ENCODE measurements at regions not wholly inside any gene's neighbourhood (a gene's known extent, or its start where the extent isn't known, plus 50 kb on each side); places are given as distances from the start of the nearest gene placed in this dataset.

DNA sequence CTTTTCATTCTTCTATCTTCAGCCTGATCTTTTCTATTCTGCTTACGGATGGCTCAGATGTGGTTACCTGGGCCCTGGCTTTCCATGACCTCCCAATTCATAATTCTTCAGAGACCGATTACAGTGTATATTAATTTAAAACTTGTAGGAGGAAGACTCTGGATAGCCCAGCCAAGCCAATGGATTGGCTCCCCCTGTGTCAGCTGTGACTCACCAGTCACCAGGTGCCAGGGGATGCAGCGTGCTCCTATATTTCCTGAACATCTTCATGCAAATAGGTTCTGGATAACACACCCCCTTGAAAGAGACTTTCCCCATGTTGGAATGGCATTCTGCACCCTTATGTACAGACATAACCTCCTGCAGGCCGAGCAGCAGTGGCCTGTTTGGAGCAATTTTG, 208.3 kb upstream of the WSCD1 start:
- Histone ChIP-seq H3K27me3 (no peaks in the 10 kb centered on the region), H3K36me3 (no peaks in the 10 kb centered on the region), H3K4me3 (no peak overlapping the region), H3K27ac (no peak overlapping the region), H3K4me1 (no peaks in the 10 kb centered on the region), H3K9me3 (no peaks in the 10 kb centered on the region)
- TF ChIP-seq, protein P1, sequence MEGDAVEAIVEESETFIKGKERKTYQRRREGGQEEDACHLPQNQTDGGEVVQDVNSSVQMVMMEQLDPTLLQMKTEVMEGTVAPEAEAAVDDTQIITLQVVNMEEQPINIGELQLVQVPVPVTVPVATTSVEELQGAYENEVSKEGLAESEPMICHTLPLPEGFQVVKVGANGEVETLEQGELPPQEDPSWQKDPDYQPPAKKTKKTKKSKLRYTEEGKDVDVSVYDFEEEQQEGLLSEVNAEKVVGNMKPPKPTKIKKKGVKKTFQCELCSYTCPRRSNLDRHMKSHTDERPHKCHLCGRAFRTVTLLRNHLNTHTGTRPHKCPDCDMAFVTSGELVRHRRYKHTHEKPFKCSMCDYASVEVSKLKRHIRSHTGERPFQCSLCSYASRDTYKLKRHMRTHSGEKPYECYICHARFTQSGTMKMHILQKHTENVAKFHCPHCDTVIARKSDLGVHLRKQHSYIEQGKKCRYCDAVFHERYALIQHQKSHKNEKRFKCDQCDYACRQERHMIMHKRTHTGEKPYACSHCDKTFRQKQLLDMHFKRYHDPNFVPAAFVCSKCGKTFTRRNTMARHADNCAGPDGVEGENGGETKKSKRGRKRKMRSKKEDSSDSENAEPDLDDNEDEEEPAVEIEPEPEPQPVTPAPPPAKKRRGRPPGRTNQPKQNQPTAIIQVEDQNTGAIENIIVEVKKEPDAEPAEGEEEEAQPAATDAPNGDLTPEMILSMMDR (IDR thresholded peaks at IDR 0.05), result no peak
- intact Hi-C loops (cut with DNase I), result no loop called here
- ATAC-seq, result no peak
- DNase-seq, result no peak

DNA sequence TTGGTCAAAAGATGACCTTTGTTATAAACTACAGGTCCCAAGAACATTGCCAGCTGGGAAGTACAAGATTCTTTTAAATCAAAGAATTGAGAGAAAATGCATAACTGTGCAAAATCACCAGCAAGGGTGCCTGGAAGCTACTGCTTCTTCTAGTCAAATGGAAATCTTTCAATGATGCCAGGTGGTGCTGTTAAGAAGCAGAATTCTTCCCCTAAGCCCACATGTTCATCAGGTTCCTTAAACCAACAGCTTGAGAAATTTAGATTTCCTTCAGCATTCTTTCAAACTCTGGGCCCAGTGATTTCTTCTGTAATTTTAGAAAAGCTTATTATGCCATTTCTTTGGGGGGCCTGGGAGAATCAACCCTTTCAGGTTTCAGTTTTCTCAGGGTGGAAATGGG, 207.8 kb upstream of the WSCD1 start:
- Histone ChIP-seq H3K9me3 (no peaks in the 10 kb centered on the region), H3K36me3 (no peaks in the 10 kb centered on the region), H3K4me1 (no peaks in the 10 kb centered on the region), H3K4me3 (no peak overlapping the region), H3K27ac (no peak overlapping the region), H3K27me3 (no peaks in the 10 kb centered on the region)
- no peak for DNase-seq
- no peak for ATAC-seq
- TF ChIP-seq, protein P1 (IDR thresholded peaks at IDR 0.05), result no peak
- intact Hi-C loops (cut with DNase I), result no loop called here

DNA sequence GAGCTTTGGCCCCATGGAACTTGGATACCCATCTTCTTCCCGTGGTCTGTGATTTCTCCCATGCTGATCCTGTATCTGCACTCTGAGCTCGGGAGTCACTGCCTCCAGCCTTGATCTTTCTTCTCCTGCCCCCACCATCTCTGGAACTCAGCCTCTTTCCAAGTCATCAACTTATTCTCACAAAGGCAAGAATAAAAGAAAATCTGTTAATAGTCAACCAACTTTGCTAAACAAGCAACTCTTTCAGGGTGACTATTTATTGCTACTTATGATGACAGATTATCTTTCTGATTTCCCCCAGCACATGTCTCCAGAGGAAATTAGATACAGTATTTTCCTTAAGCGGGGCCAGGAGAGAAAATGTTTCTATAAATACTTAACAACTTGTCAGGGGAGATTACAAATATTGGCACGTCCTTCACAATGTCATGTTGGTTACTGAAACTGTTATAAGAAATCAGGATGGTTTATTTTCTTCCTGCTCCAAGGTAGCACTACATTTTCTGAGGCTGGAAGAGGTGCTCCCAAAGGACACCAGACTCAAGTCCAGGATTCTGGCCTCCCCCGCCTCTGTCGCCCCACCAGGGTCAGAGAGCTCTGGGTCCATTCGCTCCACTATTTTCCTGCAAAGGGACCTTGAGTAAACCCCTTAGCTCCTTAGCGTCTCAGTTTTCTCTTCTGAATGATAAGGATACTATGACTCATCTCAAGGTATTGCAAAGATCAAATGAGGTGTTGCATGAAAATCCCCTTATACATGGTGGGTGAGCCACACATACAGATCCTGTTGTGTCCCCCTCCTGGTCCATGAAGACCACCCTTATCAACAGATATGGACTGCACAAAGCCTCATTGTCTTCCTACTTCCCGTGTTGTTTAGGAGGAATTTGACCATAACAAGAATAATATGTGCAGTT, 205.2 kb upstream of the WSCD1 start:
- intact Hi-C loops (cut with DNase I), result no loop called here
- no peaks in the 10 kb centered on the region for H3K27me3 ChIP-seq
- no peaks in the 10 kb centered on the region for H3K36me3 ChIP-seq
- H3K9me3 ChIP-seq, result no peaks in the 10 kb centered on the region
- no peaks in the 10 kb centered on the region for H3K4me1 ChIP-seq
- TF ChIP-seq, protein P1 (IDR thresholded peaks at IDR 0.05), result no peak
- H3K4me3 ChIP-seq, result no peak overlapping the region
- H3K27ac ChIP-seq, result no peak overlapping the region
- no peak for ATAC-seq
- no peak for DNase-seq

DNA sequence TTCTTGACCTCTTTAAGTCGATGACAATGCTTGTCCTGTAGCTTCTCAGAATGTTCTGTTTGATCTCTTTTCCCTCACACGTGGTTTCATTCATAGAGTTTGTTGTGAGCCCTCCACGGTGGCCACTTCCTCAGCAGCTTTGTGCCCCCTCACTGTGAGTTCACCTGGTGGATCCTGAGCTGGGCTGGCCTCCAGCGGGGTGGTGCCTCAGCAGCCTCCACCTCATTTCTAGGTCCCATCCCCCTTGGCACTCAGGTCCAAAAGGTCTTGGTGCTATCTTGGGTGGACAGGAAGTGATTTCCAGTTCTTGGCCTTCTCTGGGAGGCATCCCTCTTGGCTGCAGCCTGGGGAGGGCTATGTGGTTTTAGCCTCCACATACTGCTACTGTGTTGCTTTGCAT, 203.2 kb upstream of the WSCD1 start:
- intact Hi-C loops (cut with DNase I), result no loop called here
- no peaks in the 10 kb centered on the region for H3K9me3 ChIP-seq
- no peak for ATAC-seq

DNA sequence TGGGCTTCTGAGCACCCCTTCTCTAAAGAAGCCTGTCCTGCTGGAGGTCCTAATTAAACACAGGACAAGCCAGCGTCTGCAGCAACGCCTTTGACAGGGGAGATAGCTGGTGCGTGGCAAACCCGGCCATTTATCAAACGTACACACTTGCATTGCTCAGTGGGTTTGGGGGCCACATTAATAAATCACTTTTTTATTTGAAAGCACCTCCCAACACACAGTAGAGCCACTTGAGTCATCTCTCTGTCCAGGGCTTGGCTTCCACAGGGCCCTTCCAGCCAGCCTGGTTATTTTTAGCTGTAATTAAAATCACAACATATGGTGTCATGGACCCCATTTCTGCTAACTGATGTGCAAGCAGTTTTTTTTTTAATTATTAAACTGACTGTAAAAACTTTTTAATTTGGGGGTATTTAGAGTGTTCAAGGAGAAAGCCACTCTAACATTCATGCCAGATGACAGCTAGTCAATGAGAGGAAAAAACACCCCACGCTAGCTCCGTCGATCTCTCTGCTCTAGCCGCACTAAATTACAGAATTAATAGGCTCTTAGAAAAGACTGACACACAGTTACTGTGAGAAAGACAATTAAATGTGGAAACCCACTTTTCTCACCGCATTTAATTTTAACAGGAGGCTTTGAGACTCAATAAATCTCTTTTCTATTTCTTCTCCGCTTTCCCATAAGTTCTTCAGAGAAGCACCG, 201.0 kb upstream of the WSCD1 start:
- intact Hi-C loops (cut with DNase I), result no loop called here
- Histone ChIP-seq H3K4me1 (no peaks in the 10 kb centered on the region), H3K9me3 (no peaks in the 10 kb centered on the region), H3K36me3 (no peaks in the 10 kb centered on the region), H3K27me3 (no peaks in the 10 kb centered on the region), H3K4me3 (no peak overlapping the region), H3K27ac (no peak overlapping the region)
- ATAC-seq, result no peak
- TF ChIP-seq, protein P1 (IDR thresholded peaks at IDR 0.05), result no peak
- DNase-seq, result no peak

More for the DNA sequence above, 203.2 kb upstream of the WSCD1 start:
- no peaks in the 10 kb centered on the region for H3K36me3 ChIP-seq
- DNase-seq, result no peak
- no peaks in the 10 kb centered on the region for H3K4me1 ChIP-seq
- H3K4me3 ChIP-seq, result no peak overlapping the region
- TF ChIP-seq, protein P1 (IDR thresholded peaks at IDR 0.05), result no peak
- H3K27ac ChIP-seq, result no peak overlapping the region
- H3K27me3 ChIP-seq, result no peaks in the 10 kb centered on the region
